CD8-positive, alpha-beta memory T cell (primary cell): ENCODE measurements at regions not wholly inside any gene's neighbourhood (a gene's known extent, or its start where the extent isn't known, plus 50 kb on each side); places are given as distances from the start of the nearest gene placed in this dataset.

Experiments
- CTCF ChIA-PET: fragments of 350-600 bp; sonication (Branson Sonifier 250); formaldehyde crosslinking; loops from one replicate; lab custom pipeline; 2021; ENCODE audit warnings: antibody characterized with exemption; lab: Charles Lee
- POLR2A ChIA-PET: fragments of 350-600 bp; sonication (Branson Sonifier 250); formaldehyde crosslinking; loops from one replicate; lab custom pipeline; 2021; ENCODE audit warnings: antibody characterized with exemption; lab: Charles Lee
- DNase-seq, 5 donors: peaks; one replicate each; pipeline versions ENCODE4 v3.0.0 to v3.0.0-alpha.2; 2020 to 2022; ENCODE audit warnings: mixed read lengths in 1 of 5
- H3K27ac ChIP-seq: one replicate; pipeline ENCODE4 v1.7.0; 2013; ENCODE audit warnings: low read depth, mild to moderate bottlenecking, low read length, moderate library complexity
- H3K27me3 ChIP-seq: 2 replicates; pipeline ENCODE4 v1.7.0; 2013; ENCODE audit warnings: low read length, mild to moderate bottlenecking; ENCODE audit not compliant: insufficient read depth, poor library complexity, severe bottlenecking
- H3K36me3 ChIP-seq: 2 replicates; pipeline ENCODE4 v1.7.0; 2013; ENCODE audit warnings: mild to moderate bottlenecking, low read length, moderate library complexity; ENCODE audit not compliant: insufficient read depth
- H3K4me1 ChIP-seq: 2 replicates; pipeline ENCODE4 v1.7.0; 2013; ENCODE audit warnings: mild to moderate bottlenecking, low read length, moderate library complexity; ENCODE audit not compliant: insufficient read depth
- H3K4me3 ChIP-seq: 2 replicates; pipeline ENCODE4 v1.7.0; 2013; ENCODE audit warnings: mild to moderate bottlenecking, low read length
- H3K9me3 ChIP-seq: 2 replicates; pipeline ENCODE4 v1.7.0; 2013; ENCODE audit warnings: mild to moderate bottlenecking, low read length
- H3K27ac Mint-ChIP-seq, 8 donors: one replicate each; pipeline ENCODE4 v1.8.0; 2020 to 2021; ENCODE audit warnings: mixed read lengths in 8 of 8, mild to moderate bottlenecking in 6 of 8, inconsistent platforms in 3 of 8, moderate library complexity in 3 of 8
- H3K27me3 Mint-ChIP-seq, 2 donors: one replicate each; pipeline ENCODE4 v1.8.0; 2020 to 2021; ENCODE audit warnings: mixed read lengths in 2 of 2, mild to moderate bottlenecking in 1 of 2, moderate library complexity in 1 of 2
- H3K36me3 Mint-ChIP-seq, 3 donors: one replicate each; pipeline ENCODE4 v1.8.0; 2020 to 2021; ENCODE audit warnings: mixed read lengths in 3 of 3, inconsistent platforms in 1 of 3, mild to moderate bottlenecking in 1 of 3
- H3K4me1 Mint-ChIP-seq, 3 donors: one replicate each; pipeline ENCODE4 v1.8.0; 2020 to 2021; ENCODE audit warnings: mixed read lengths in 3 of 3, inconsistent platforms in 1 of 3, mild to moderate bottlenecking in 1 of 3
- H3K4me3 Mint-ChIP-seq, 7 donors: one replicate each; pipeline ENCODE4 v1.8.0; 2020 to 2021; ENCODE audit warnings: mixed read lengths in 7 of 7, mild to moderate bottlenecking in 6 of 7, moderate library complexity in 4 of 7, inconsistent platforms in 2 of 7
- H3K9me3 Mint-ChIP-seq, 5 donors: one replicate each; pipeline ENCODE4 v1.8.0; 2020 to 2022; ENCODE audit warnings: mixed read lengths in 5 of 5, mild to moderate bottlenecking in 3 of 5, moderate library complexity in 2 of 5, inconsistent platforms in 1 of 5

GRCh38 chr2:103254611-103255010 lies 492.8 kb downstream of the TMEM182 start:
- no peaks in the 10 kb centered on the region for H3K9me3 ChIP-seq
- H3K4me3 ChIP-seq, result no peak overlapping the region
- H3K36me3 ChIP-seq, result no peaks in the 10 kb centered on the region
- CTCF ChIA-PET, result no interaction called here
- no peaks in the 10 kb centered on the region for H3K27me3 ChIP-seq
- DNase-seq, result no peak
- H3K36me3 Mint-ChIP-seq, result no peaks in the 10 kb centered on the region
- H3K4me3 Mint-ChIP-seq, result no peak overlapping the region
- peaks cover 3 to 17% (median 7%) of the 10 kb centered on the region in 5 donors for H3K9me3 Mint-ChIP-seq
- peaks cover 0 to 2% of the 10 kb centered on the region in 2 donors for H3K27me3 Mint-ChIP-seq
- no peak overlapping the region for H3K27ac Mint-ChIP-seq
- H3K27ac ChIP-seq, result no peak overlapping the region
- no peaks in the 10 kb centered on the region for H3K4me1 ChIP-seq
- no peaks in the 10 kb centered on the region for H3K4me1 Mint-ChIP-seq
- POLR2A ChIA-PET, result no interaction called here

- peaks cover 0 to 2% (median 0%) of the 10 kb centered on the region in 3 donors for H3K36me3 Mint-ChIP-seq
- peaks cover 10 to 26% (median 14%) of the 10 kb centered on the region in 5 donors for H3K9me3 Mint-ChIP-seq
- H3K27me3 Mint-ChIP-seq, result no peaks in the 10 kb centered on the region
- no peaks in the 10 kb centered on the region for H3K9me3 ChIP-seq
- no peak overlapping the region for H3K4me3 ChIP-seq
- H3K4me3 Mint-ChIP-seq, result no peak overlapping the region
- CTCF ChIA-PET, result no interaction called here
- no peaks in the 10 kb centered on the region for H3K4me1 ChIP-seq
- H3K27ac ChIP-seq, result no peak overlapping the region
- no peaks in the 10 kb centered on the region for H3K4me1 Mint-ChIP-seq
- H3K27me3 ChIP-seq, result no peaks in the 10 kb centered on the region
- POLR2A ChIA-PET, result no interaction called here
- DNase-seq, result no peak
- H3K36me3 ChIP-seq, result no peaks in the 10 kb centered on the region
- H3K27ac Mint-ChIP-seq, result no peak overlapping the region
Measured at GRCh38 chr2:103264058-103264768, 502.4 kb downstream of the TMEM182 start.

GRCh38 chr2:103265521-103265920 lies 503.7 kb downstream of the TMEM182 start:
- no peak overlapping the region for H3K4me3 ChIP-seq
- POLR2A ChIA-PET, result no interaction called here
- Mint-ChIP-seq H3K27ac (no peak overlapping the region), H3K4me1 (no peaks in the 10 kb centered on the region), H3K27me3 (no peaks in the 10 kb centered on the region), H3K9me3 (peaks cover 12 to 33% (median 18%) of the 10 kb centered on the region in 5 donors), H3K36me3 (peaks cover 0 to 3% (median 0%) of the 10 kb centered on the region in 3 donors), H3K4me3 (no peak overlapping the region)
- no peak overlapping the region for H3K27ac ChIP-seq
- no peaks in the 10 kb centered on the region for H3K9me3 ChIP-seq
- DNase-seq, result no peak
- H3K27me3 ChIP-seq, result no peaks in the 10 kb centered on the region
- CTCF ChIA-PET, result no interaction called here
- no peaks in the 10 kb centered on the region for H3K4me1 ChIP-seq
- H3K36me3 ChIP-seq, result no peaks in the 10 kb centered on the region

GRCh38 chr2:103268841-103269498 lies 507.1 kb downstream of the TMEM182 start:
- Mint-ChIP-seq H3K4me3 (no peak overlapping the region), H3K9me3 (peaks cover 12 to 38% (median 19%) of the 10 kb centered on the region in 5 donors), H3K36me3 (peaks cover 0 to 3% (median 0%) of the 10 kb centered on the region in 3 donors), H3K4me1 (no peaks in the 10 kb centered on the region), H3K27me3 (no peaks in the 10 kb centered on the region), H3K27ac (no peak overlapping the region)
- no peaks in the 10 kb centered on the region for H3K27me3 ChIP-seq
- H3K4me1 ChIP-seq, result no peaks in the 10 kb centered on the region
- no peaks in the 10 kb centered on the region for H3K36me3 ChIP-seq
- ChIA-PET CTCF (no interaction called here), POLR2A (no interaction called here)
- H3K4me3 ChIP-seq, result no peak overlapping the region
- no peak for DNase-seq
- H3K9me3 ChIP-seq, result no peaks in the 10 kb centered on the region
- no peak overlapping the region for H3K27ac ChIP-seq

GRCh38 chr2:103276869-103277268 lies 515.0 kb downstream of the TMEM182 start:
- Histone ChIP-seq H3K4me3 (no peak overlapping the region), H3K27me3 (no peaks in the 10 kb centered on the region), H3K36me3 (no peaks in the 10 kb centered on the region), H3K27ac (no peak overlapping the region), H3K4me1 (no peaks in the 10 kb centered on the region), H3K9me3 (no peaks in the 10 kb centered on the region)
- CTCF ChIA-PET, result no interaction called here
- H3K27me3 Mint-ChIP-seq, result no peaks in the 10 kb centered on the region
- DNase-seq, result no peak
- peaks cover 2 to 30% (median 6%) of the 10 kb centered on the region in 5 donors for H3K9me3 Mint-ChIP-seq
- POLR2A ChIA-PET, result no interaction called here
- no peak overlapping the region for H3K27ac Mint-ChIP-seq
- no peak overlapping the region for H3K4me3 Mint-ChIP-seq
- H3K36me3 Mint-ChIP-seq, result peaks cover 0 to 3% (median 0%) of the 10 kb centered on the region in 3 donors
- no peaks in the 10 kb centered on the region for H3K4me1 Mint-ChIP-seq

GRCh38 chr2:103284750-103285149 lies 522.9 kb downstream of the TMEM182 start:
- Mint-ChIP-seq H3K27me3 (no peaks in the 10 kb centered on the region), H3K27ac (no peak overlapping the region), H3K9me3 (peaks cover 0 to 26% (median 9%) of the 10 kb centered on the region in 5 donors), H3K4me3 (no peak overlapping the region), H3K4me1 (no peaks in the 10 kb centered on the region), H3K36me3 (peaks cover 0 to 3% (median 0%) of the 10 kb centered on the region in 3 donors)
- ChIA-PET POLR2A (no interaction called here), CTCF (no interaction called here)
- Histone ChIP-seq H3K36me3 (no peaks in the 10 kb centered on the region), H3K27ac (no peak overlapping the region), H3K27me3 (no peaks in the 10 kb centered on the region), H3K4me1 (no peaks in the 10 kb centered on the region), H3K4me3 (no peak overlapping the region), H3K9me3 (no peaks in the 10 kb centered on the region)
- DNase-seq, result no peak

GRCh38 chr2:103285354-103285753 lies 523.5 kb downstream of the TMEM182 start:
- ChIA-PET POLR2A (no interaction called here), CTCF (no interaction called here)
- Mint-ChIP-seq H3K9me3 (peaks cover 0 to 25% (median 7%) of the 10 kb centered on the region in 5 donors), H3K4me3 (no peak overlapping the region), H3K36me3 (peaks cover 0 to under 1% (median 0%) of the 10 kb centered on the region in 3 donors), H3K27ac (no peak overlapping the region), H3K27me3 (no peaks in the 10 kb centered on the region), H3K4me1 (no peaks in the 10 kb centered on the region)
- Histone ChIP-seq H3K9me3 (no peaks in the 10 kb centered on the region), H3K27me3 (no peaks in the 10 kb centered on the region), H3K36me3 (no peaks in the 10 kb centered on the region), H3K4me3 (no peak overlapping the region), H3K27ac (no peak overlapping the region), H3K4me1 (no peaks in the 10 kb centered on the region)
- no peak for DNase-seq

- Mint-ChIP-seq H3K36me3 (no peaks in the 10 kb centered on the region), H3K9me3 (peaks cover 0 to 31% (median 11%) of the 10 kb centered on the region in 5 donors), H3K27me3 (no peaks in the 10 kb centered on the region), H3K4me3 (no peak overlapping the region), H3K4me1 (no peaks in the 10 kb centered on the region), H3K27ac (no peak overlapping the region)
- Histone ChIP-seq H3K27me3 (no peaks in the 10 kb centered on the region), H3K4me3 (no peak overlapping the region), H3K9me3 (no peaks in the 10 kb centered on the region), H3K27ac (no peak overlapping the region), H3K36me3 (no peaks in the 10 kb centered on the region), H3K4me1 (no peaks in the 10 kb centered on the region)
- DNase-seq, result no peak
- ChIA-PET POLR2A (no interaction called here), CTCF (no interaction called here)
Measured at GRCh38 chr2:103287746-103288145, 525.9 kb downstream of the TMEM182 start.
